Neural cell (in vitro differentiated cells): ENCODE measurements at regions not wholly inside any gene's neighbourhood (a gene's known extent, or its start where the extent isn't known, plus 50 kb on each side); places are given as distances from the start of the nearest gene placed in this dataset.

Experiments
- H2AFZ ChIP-seq: fragments of 200-600, 300-800 bp; sonication (generic), shearing (Covaris generic); 2 replicates; pipeline ENCODE4 v1.6.0; 2014; ENCODE audit warnings: low read depth, mild to moderate bottlenecking, antibody characterized with exemption, low read length, moderate library complexity
- H3F3A ChIP-seq: fragments of 200-600 bp; shearing (Covaris generic); 2 replicates; pipeline ENCODE4 v1.6.1; 2016; ENCODE audit warnings: mild to moderate bottlenecking, moderate library complexity, mixed read lengths, antibody characterized with exemption, low read length; ENCODE audit not compliant: insufficient read depth, poor library complexity, severe bottlenecking
- H3K27ac ChIP-seq: fragments of 200-600, 300-800 bp; sonication (generic), shearing (Covaris generic); 2 replicates; pipeline ENCODE4 v1.5.1; 2014; ENCODE audit warnings: mild to moderate bottlenecking, low read length, moderate library complexity
- H3K27me3 ChIP-seq: fragments of 300-800, 200-600 bp; sonication (generic), shearing (Covaris generic); 2 replicates; pipeline ENCODE4 v1.6.0; 2014; ENCODE audit warnings: mild to moderate bottlenecking, low read depth, low read length, moderate library complexity; ENCODE audit not compliant: insufficient read depth
- H3K36me3 ChIP-seq: fragments of 300-800, 200-600 bp; sonication (generic), shearing (Covaris generic); 2 replicates; pipeline ENCODE4 v1.5.1; 2014; ENCODE audit warnings: mild to moderate bottlenecking, antibody characterized with exemption, low read length, moderate library complexity; ENCODE audit not compliant: insufficient read depth
- H3K4me2 ChIP-seq: fragments of 300-800, 200-600 bp; sonication (generic), shearing (Covaris generic); 2 replicates; pipeline ENCODE4 v1.6.0; 2014; ENCODE audit warnings: mild to moderate bottlenecking, low read length
- H3K4me3 ChIP-seq: fragments of 300-800, 200-600 bp; sonication (generic), shearing (Covaris generic); 2 replicates; pipeline ENCODE4 v1.5.1; 2014; ENCODE audit warnings: mild to moderate bottlenecking, low read length, moderate library complexity
- H3K79me2 ChIP-seq: fragments of 200-600 bp; shearing (Covaris generic); replicated peaks from 2 replicates; pipeline ENCODE4 v1.6.0; 2014; ENCODE audit warnings: mild to moderate bottlenecking, low read length, moderate library complexity; ENCODE audit not compliant: insufficient read depth
- H3K9ac ChIP-seq: fragments of 300-800, 200-600 bp; sonication (generic), shearing (Covaris generic); 2 replicates; pipeline ENCODE4 v1.6.1; 2016; ENCODE audit warnings: mild to moderate bottlenecking, low read length, mixed read lengths
- H3K9me2 ChIP-seq: fragments of 200-600 bp; shearing (Covaris generic); 2 replicates; pipeline ENCODE4 v1.6.1; 2016; ENCODE audit warnings: mild to moderate bottlenecking, low read length, mixed read lengths; ENCODE audit not compliant: insufficient read depth
- H3K9me3 ChIP-seq: fragments of 200-600, 300-800 bp; sonication (generic), shearing (Covaris generic); 2 replicates; pipeline ENCODE4 v1.6.1; 2016; ENCODE audit warnings: mild to moderate bottlenecking, mixed run types, low read length, moderate library complexity, mixed read lengths
- H4K20me1 ChIP-seq: fragments of 200-600 bp; shearing (Covaris generic); 2 replicates; pipeline ENCODE4 v1.6.1; 2016; ENCODE audit warnings: mild to moderate bottlenecking, mixed run types; ENCODE audit not compliant: insufficient read depth
- CTCF ChIP-seq: fragments of 450-650 bp; IDR thresholded peaks from 2 replicates; pipeline ENCODE4 v1.5.1; 2014; ENCODE audit warnings: antibody characterized with exemption, mild to moderate bottlenecking, moderate library complexity; ENCODE audit not compliant: poor library complexity, severe bottlenecking
- EP300 ChIP-seq: fragments of 450-650 bp; conservative IDR thresholded peaks from 2 replicates; pipeline ENCODE4 v1.6.1; 2014; ENCODE audit warnings: antibody characterized with exemption, mild to moderate bottlenecking, moderate library complexity; ENCODE audit not compliant: poor library complexity, severe bottlenecking
- EZH2 ChIP-seq: fragments of 200-600, 300-800 bp; shearing (Covaris generic), sonication (generic); IDR thresholded peaks from 2 replicates; pipeline ENCODE4 v1.6.1; 2014; ENCODE audit warnings: antibody characterized with exemption, low read length, borderline replicate concordance, mild to moderate bottlenecking; ENCODE audit not compliant: insufficient read depth, poor library complexity, severe bottlenecking
- MXI1 ChIP-seq: fragments of 450-650 bp; conservative IDR thresholded peaks from 2 replicates; pipeline ENCODE4 v1.6.1; 2014; ENCODE audit warnings: antibody characterized with exemption, mild to moderate bottlenecking; ENCODE audit not compliant: poor library complexity, severe bottlenecking
- POLR2AphosphoS5 ChIP-seq: IDR thresholded peaks from 2 replicates; pipeline ENCODE4 v1.6.1; 2012
- RAD21 ChIP-seq: fragments of 450-650 bp; conservative IDR thresholded peaks from 2 replicates; pipeline ENCODE4 v1.6.1; 2014; ENCODE audit warnings: antibody characterized with exemption, mild to moderate bottlenecking, moderate library complexity
- REST ChIP-seq: IDR thresholded peaks from 2 replicates; pipeline ENCODE4 v1.6.1; 2012; ENCODE audit warnings: borderline replicate concordance
- SMC3 ChIP-seq: fragments of 450-650 bp; conservative IDR thresholded peaks from 2 replicates; pipeline ENCODE4 v1.6.1; 2014; ENCODE audit warnings: antibody characterized with exemption, mild to moderate bottlenecking, moderate library complexity; ENCODE audit not compliant: poor library complexity
- TAF1 ChIP-seq: IDR thresholded peaks from 2 replicates; pipeline ENCODE4 v1.6.1; 2012; ENCODE audit warnings: low read depth

GRCh38 chr3:83150896-83151295, 1389.5 kb upstream of the GBE1 start:
- Histone ChIP-seq H3K4me2 (no peak overlapping the region), H3K27ac (no peak overlapping the region), H3F3A (no peaks in the 10 kb centered on the region), H3K27me3 (no peaks in the 10 kb centered on the region), H3K9ac (no peak overlapping the region), H3K4me3 (no peak overlapping the region), H3K9me2 (no peaks in the 10 kb centered on the region), H2AFZ (no peak overlapping the region), H3K79me2 (no peaks in the 10 kb centered on the region), H3K36me3 (no peaks in the 10 kb centered on the region), H3K9me3 (no peaks in the 10 kb centered on the region), H4K20me1 (no peaks in the 10 kb centered on the region)
- no peak for TF ChIP-seq RAD21
- no peak for TF ChIP-seq EZH2
- no peak for TF ChIP-seq POLR2AphosphoS5
- TF ChIP-seq EP300 = no peak
- TF ChIP-seq REST = no peak
- no peak for TF ChIP-seq SMC3
- no peak for TF ChIP-seq CTCF

GRCh38 chr3:83140983-83141382, 1379.5 kb upstream of the GBE1 start:
- no peak overlapping the region for H3K27ac ChIP-seq
- no peak overlapping the region for H3K4me2 ChIP-seq
- H3K9me2 ChIP-seq = no peaks in the 10 kb centered on the region
- H3K36me3 ChIP-seq = no peaks in the 10 kb centered on the region
- H3K79me2 ChIP-seq = no peaks in the 10 kb centered on the region
- no peaks in the 10 kb centered on the region for H3F3A ChIP-seq
- H2AFZ ChIP-seq = no peak overlapping the region
- H4K20me1 ChIP-seq = no peaks in the 10 kb centered on the region
- TF ChIP-seq TAF1 = no peak
- no peak for TF ChIP-seq POLR2AphosphoS5
- TF ChIP-seq EP300 = no peak
- no peak for TF ChIP-seq SMC3
- no peak for TF ChIP-seq EZH2
- no peak for TF ChIP-seq MXI1
- no peak for TF ChIP-seq CTCF
- TF ChIP-seq RAD21 = no peak
- TF ChIP-seq REST = no peak
- H3K4me3 ChIP-seq = no peak overlapping the region
- H3K27me3 ChIP-seq = no peaks in the 10 kb centered on the region
- no peak overlapping the region for H3K9ac ChIP-seq
- H3K9me3 ChIP-seq = no peaks in the 10 kb centered on the region
